Islet of Langerhans (tissue), 1 donor: ENCODE measurements at regions not wholly inside any gene's neighbourhood (a gene's known extent, or its start where the extent isn't known, plus 50 kb on each side); places are given as distances from the start of the nearest gene placed in this dataset.
A peak's percentile ranks its signal among the peaks of the same experiment; 100 is the strongest.
"Not testable (repeated sequence)": the region's sequence is repeated elsewhere in the genome, so short reads cannot be mapped to it uniquely, and the experiment has no call there.

ENCODE experiments used
- FAIRE-seq: peaks from one replicate; lab custom pipeline; 2011; peaks lifted over from hg19 to GRCh38; lab: Jason Lieb, UNC

- no peak for FAIRE-seq
Observed at GRCh38 chr4:184335520-184335919, 117.8 kb upstream of the ENPP6 start.

DNA sequence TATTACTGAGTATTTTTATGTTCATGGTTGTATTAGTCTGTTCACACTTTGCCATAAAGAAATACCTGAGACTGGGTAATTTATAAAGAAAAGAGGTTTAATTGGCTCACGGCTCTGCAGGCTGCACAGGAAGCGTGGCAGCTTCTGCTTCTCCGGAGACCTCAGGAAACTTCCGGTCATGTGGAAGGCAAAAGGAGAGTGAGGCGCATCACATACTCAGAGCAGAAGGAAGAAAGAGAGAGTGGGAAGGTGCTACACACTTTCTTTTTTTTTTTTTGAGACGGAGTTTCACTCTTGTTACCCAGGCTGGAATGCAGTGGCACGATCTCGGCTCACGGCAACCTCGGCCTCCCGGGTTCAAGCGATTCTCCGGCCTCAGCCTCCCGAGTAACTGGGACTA is 115.8 kb upstream of the ENPP6 start:
- FAIRE-seq, result not testable (repeated sequence)

- no peak for FAIRE-seq
Observed at GRCh38 chr4:184331268-184331995, 113.8 kb upstream of the ENPP6 start.

- not testable (repeated sequence) for FAIRE-seq
Observed at GRCh38 chr4:184330517-184331094, 112.9 kb upstream of the ENPP6 start.

DNA sequence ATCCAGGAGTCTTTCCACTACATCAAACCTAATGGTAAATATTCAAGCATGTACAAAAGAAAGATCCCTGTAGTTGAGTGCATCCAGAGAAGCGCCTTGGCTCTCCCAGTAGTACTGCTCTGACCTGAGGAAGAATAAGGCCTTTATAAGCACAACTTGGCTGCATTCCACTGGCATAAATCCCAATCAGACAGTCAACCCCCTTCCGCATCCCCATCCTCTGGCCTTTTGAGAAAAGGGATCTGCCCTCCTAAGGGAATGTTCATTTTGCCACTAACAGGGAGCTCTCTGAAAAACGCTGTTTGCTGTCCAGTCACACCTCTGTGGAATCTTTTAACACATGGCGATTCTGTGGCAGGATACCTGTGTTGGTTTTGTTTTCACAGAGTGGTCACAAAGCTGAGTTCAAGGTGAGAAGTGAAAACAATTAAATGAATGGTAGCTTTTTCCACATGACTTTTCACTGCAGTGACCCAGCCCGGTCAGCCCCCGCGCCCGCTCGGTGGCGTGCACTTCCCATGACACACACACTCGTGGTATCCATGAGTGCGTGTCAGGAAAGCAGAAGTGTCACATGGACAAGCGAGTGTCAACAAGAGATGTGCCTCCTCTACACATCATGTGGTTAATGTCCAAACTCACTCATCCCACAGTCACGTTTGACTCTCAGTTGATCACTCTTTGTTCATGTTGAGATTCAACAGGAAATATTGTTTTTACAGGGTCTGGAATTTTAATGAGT is 112.2 kb upstream of the ENPP6 start:
- no peak for FAIRE-seq

- no peak for FAIRE-seq
Observed at GRCh38 chr4:184329235-184329634, 111.6 kb upstream of the ENPP6 start.

GRCh38 chr4:184328022-184328736 is 110.5 kb upstream of the ENPP6 start:
- no peak for FAIRE-seq

- FAIRE-seq, result no peak
Observed at GRCh38 chr4:184324939-184325477, 107.3 kb upstream of the ENPP6 start.

- no peak for FAIRE-seq
Observed at GRCh38 chr4:184322328-184323025, 104.8 kb upstream of the ENPP6 start.

DNA sequence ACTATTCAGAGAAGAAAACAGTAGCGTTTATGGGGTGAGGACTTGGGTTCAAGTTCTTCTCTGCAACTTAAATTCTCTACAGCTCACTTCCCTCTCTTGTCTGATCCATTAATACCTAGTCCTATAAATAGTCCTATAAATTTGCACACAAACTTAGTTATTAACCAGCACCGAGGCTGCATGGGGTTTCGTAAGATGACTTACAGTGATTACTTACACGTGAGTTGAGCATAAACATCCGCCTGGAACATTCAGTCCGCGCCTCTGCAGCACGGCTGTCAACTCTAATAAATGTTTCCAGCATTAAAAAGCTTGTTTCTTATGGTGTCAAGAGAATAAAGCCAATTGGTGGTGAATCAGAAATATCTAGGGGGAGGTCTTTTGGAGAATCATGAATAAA is 103.0 kb upstream of the ENPP6 start:
- FAIRE-seq, result peak; percentile 45

DNA sequence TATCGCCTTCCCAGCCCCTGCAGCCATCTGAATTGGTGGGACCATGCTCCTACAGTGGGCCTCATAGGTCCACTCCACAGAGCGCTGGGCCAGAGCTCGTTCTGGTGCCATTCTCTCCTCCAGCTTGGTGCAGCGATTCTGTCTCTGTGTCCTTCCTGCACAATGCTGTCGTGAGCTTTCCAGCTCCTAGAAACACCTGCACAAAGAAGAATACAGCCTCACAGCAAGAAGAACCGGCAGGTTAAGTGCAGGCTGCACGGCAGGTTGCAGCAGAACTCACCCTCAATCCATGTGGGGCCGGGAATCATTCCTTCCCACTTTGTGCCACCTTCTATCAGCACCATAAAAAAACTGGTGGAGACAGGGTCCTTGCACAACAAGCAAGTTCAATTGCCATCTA is 101.2 kb upstream of the ENPP6 start:
- no peak for FAIRE-seq

DNA sequence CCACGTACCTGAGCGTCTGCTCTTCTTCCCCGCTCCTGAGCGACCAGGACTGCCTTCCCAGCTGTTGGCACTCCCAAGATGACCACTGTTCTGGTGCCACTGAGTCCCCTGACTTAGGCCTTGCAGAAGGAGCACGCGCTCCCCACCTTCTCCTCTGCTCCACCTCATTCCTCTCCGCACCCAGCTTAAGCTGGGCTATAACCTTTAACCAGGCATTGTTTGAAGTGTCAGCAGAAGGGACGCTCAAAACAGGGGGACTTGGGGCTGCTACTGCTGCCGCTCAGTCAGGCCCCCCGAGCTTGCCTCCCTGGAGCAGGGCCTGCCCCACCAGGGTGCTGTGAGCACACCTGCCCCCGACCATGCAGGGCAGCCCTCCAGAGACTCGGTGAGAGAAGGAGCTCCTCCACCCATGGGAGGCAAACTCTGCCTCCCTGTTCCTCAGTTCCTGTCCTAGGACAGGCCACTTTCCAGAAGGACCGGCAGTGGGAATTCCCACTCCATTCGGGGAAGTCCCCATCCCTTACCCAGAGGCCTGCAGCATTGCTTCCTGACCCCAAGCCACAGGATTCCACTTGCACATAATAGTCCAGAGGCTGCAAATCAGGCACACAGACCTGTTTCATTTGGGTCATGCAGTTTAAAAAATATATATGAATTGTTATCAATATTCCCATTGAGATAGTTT is 99.7 kb upstream of the ENPP6 start:
- FAIRE-seq, result no peak

DNA sequence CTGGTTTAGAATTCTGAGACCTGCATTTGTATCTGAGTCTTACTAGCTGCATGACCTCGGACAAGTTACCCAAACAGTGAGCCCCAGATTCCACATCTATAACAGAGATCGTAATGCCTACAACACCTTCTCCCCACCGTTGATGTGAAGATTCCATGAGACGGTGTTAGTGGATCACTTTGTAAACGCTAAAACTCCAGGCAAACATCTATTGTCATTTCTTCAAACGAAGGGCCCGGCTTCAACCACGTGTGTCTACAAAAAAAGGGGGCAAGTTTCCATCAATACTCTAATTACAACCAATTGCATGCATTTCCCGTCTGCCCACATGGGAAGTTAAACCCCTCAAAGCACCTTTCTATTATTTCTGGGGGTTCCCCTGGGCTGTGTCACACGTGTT is 99.1 kb upstream of the ENPP6 start:
- no peak for FAIRE-seq

- FAIRE-seq, result no peak
Observed at GRCh38 chr4:184315675-184316359, 98.1 kb upstream of the ENPP6 start.

GRCh38 chr4:184313702-184314659 is 96.3 kb upstream of the ENPP6 start:
- no peak for FAIRE-seq

- FAIRE-seq, result no peak
Observed at GRCh38 chr4:184313058-184313581, 95.4 kb upstream of the ENPP6 start.

DNA sequence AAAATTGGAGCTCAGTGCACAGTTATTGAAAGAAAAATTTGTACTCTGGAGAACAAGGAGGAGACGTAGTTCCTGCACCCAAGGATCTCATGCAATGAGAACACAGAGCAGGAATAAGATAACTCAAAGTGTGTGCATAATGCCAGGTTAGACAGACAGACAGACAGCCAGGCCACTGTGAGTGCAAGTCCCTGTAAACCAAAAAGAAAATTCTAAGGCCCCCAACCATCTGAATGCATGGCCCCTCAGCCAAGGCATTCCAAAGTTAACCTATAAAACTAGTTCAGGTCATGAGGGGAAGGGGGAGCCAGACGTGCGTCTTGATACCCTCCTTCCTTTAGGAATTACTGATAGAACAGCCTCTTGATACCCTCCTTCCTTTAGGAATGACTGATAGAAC is 94.5 kb upstream of the ENPP6 start:
- no peak for FAIRE-seq

DNA sequence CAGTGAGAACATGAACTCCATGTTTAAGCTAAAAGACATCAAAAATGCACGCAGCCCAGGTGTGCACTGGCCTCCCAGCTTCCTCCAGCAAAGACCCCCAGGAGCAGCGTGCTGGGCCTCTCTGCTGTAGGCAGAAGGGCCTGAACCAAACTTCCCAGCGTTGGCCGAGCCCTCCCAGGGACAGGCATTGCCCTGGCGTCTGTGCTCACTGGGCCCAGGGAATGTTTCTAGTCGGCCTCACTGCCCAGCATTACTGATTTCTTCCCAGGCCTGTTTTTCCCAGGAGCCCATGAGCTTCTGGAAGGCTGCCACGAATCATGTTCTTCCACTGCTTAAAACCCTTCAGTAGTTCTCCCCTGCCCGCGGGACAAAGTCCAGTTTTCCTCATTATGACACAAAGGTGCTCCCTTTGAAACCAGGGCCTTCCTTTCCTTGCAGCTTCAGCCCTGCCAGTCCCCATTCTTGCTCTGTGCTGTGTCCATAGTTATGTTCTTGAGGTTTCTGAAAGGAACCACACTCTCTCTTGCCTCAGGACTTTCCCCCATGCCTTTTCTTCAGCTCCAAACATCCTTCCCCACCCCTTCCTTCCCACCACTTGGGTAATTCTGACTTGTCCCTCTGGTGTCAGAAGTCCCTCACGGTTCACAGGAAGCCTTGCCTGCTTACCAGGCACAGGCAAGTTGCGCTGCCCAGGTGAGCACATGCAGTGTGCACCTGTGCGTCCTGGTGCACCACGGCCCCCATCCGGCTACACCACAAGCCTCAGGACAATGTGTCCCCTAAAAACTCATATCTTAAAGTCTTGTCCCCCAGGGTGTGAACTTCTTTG is 93.4 kb upstream of the ENPP6 start:
- no peak for FAIRE-seq
